T-cell (primary cell): ENCODE measurements at regions not wholly inside any gene's neighbourhood (a gene's known extent, or its start where the extent isn't known, plus 50 kb on each side); places are given as distances from the start of the nearest gene placed in this dataset.

Experiments
- ATAC-seq, 4 experiments: fragments of 200-7000 bp in 3 of 4; fragments of 150-1000 bp in 1 of 4; cut with Tn5 transposase; replicated peaks in 1 of 4; 1 replicate in 3 of 4; 2 replicates in 1 of 4; pipeline ENCODE4 v1.10.0; 2021; ENCODE audit warnings: moderate library complexity in 3 of 4, mild to moderate bottlenecking in 2 of 4, moderate number of reproducible peaks in 1 of 4
- CTCF ChIA-PET, 2 donors: fragments of 300-600 bp; sonication (Branson Sonifier 250); formaldehyde crosslinking; loops; one replicate each; lab custom pipeline; 2022; ENCODE audit warnings: antibody characterized with exemption in 2 of 2; lab: Charles Lee
- POLR2A ChIA-PET, 2 donors: fragments of 300-600 bp; sonication (Branson Sonifier 250); formaldehyde crosslinking; loops; one replicate each; lab custom pipeline; 2022; ENCODE audit warnings: antibody characterized with exemption in 2 of 2; lab: Charles Lee
- DNase-seq, 35 experiments: peaks; one replicate each; pipeline versions ENCODE4 v3.0.0 to v3.0.0-alpha.2; 2013 to 2023
- H3K27ac ChIP-seq: one replicate; pipeline ENCODE4 v1.5.1; 2013; ENCODE audit warnings: low read length
- H3K27me3 ChIP-seq, 2 experiments: replicated peaks in 1 of 2; 1 replicate in 1 of 2; 2 replicates in 1 of 2; pipeline versions ENCODE4 v1.6.1 to v1.7.0; 2013; ENCODE audit warnings: low read length in 1 of 2, mixed read lengths in 1 of 2; ENCODE audit not compliant: control insufficient read depth in 2 of 2, insufficient read depth in 2 of 2; ENCODE audit errors: extremely low read depth in 1 of 2
- H3K36me3 ChIP-seq, 2 donors: 1 replicate in 1 of 2; 2 replicates in 1 of 2; pipeline versions ENCODE4 v1.6.1 to v1.7.0; 2013; ENCODE audit warnings: low read length in 1 of 2; ENCODE audit not compliant: control insufficient read depth in 2 of 2, insufficient read depth in 1 of 2; ENCODE audit errors: extremely low read depth in 1 of 2
- H3K4me1 ChIP-seq, 2 experiments: 1 replicate in 1 of 2; 2 replicates in 1 of 2; pipeline versions ENCODE4 v1.6.1 to v1.7.0; 2013; ENCODE audit warnings: low read length in 2 of 2, mixed read lengths in 1 of 2; ENCODE audit not compliant: insufficient read depth in 2 of 2, control insufficient read depth in 1 of 2; ENCODE audit errors: extremely low read depth in 1 of 2
- H3K4me3 ChIP-seq, 2 donors: 1 replicate in 1 of 2; 2 replicates in 1 of 2; pipeline versions ENCODE4 v1.5.1 to v1.7.0; 2013; ENCODE audit warnings: mild to moderate bottlenecking in 2 of 2, low read length in 1 of 2, moderate library complexity in 1 of 2; ENCODE audit not compliant: control insufficient read depth in 1 of 2; ENCODE audit errors: extremely low read depth in 1 of 2
- H3K9me3 ChIP-seq: 2 replicates; pipeline ENCODE4 v1.7.0; 2013
- H3K27ac Mint-ChIP-seq, 2 donors: one replicate each; pipeline ENCODE4 v1.8.0; 2020 to 2021; ENCODE audit warnings: mild to moderate bottlenecking in 2 of 2, mixed read lengths in 2 of 2
- H3K27me3 Mint-ChIP-seq, 2 donors: one replicate each; pipeline ENCODE4 v1.8.0; 2021 to 2022; ENCODE audit warnings: mixed read lengths in 2 of 2
- H3K36me3 Mint-ChIP-seq: one replicate; pipeline ENCODE4 v1.8.0; 2021; ENCODE audit warnings: mixed read lengths
- H3K4me1 Mint-ChIP-seq, 3 donors: one replicate each; pipeline ENCODE4 v1.8.0; 2020 to 2022; ENCODE audit warnings: mixed read lengths in 3 of 3, mild to moderate bottlenecking in 1 of 3
- H3K4me3 Mint-ChIP-seq, 3 donors: one replicate each; pipeline ENCODE4 v1.8.0; 2020 to 2022; ENCODE audit warnings: mild to moderate bottlenecking in 3 of 3, mixed read lengths in 3 of 3, moderate library complexity in 3 of 3
- H3K9me3 Mint-ChIP-seq, 3 donors: one replicate each; pipeline ENCODE4 v1.8.0; 2020 to 2022; ENCODE audit warnings: mixed read lengths in 3 of 3
- whole genome bisulfite sequencing: methylation state at CpG from one replicate; pipeline ENCODE4 v1.1.5; 2013; ENCODE audit warnings: missing lambda C conversion rate; ENCODE audit not compliant: insufficient coverage; 5-methylcytosine and 5-hydroxymethylcytosine counted together

DNA sequence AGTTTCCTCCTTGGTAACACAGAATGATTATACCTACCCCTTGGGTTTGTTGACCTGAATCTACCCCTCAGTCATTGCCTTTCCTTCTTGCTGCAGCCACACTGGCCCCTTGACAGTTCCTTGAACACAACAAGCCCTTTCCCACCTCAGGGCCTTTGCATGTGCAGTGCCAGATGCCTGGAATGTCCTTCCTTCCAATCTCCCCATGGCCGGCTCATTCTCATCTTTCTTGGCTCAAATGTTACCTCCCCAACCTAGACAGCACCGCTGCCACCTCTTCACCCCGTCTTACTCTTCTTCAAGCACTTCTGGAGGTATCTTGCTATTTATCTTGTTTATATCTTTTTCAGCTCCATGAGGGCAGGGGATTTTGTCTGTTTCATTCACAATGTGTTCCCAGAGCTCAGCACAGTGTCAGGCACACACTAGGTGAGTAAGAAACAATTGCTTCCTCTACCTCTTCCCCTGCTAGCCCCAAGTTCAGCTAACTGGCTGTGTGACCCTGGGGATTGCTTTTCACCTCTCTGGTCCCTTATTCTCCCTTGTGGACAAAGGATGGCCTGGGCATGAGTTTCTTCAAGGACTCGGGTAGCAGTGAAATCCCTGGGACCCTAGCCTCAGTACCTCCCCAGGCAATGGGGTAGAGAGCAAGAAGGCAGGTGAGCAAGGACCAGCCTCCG lies 121.5 kb downstream of the CEBPB start:
- Histone ChIP-seq H3K36me3 (no peaks in the 10 kb centered on the region), H3K4me1 (no peaks in the 10 kb centered on the region), H3K27ac (no peak overlapping the region), H3K4me3 (no peak overlapping the region), H3K27me3 (peaks cover 0 to 19% of the 10 kb centered on the region in 2 experiments), H3K9me3 (no peaks in the 10 kb centered on the region)
- Mint-ChIP-seq H3K9me3 (no peaks in the 10 kb centered on the region), H3K4me1 (no peaks in the 10 kb centered on the region), H3K4me3 (no peak overlapping the region), H3K36me3 (no peaks in the 10 kb centered on the region), H3K27me3 (peaks cover 6 to 7% of the 10 kb centered on the region in 2 donors), H3K27ac (no peak overlapping the region)
- ChIA-PET POLR2A (no interaction called here), CTCF (no interaction called here)
- no peak for DNase-seq
- ATAC-seq = no peak
- 75% methylated on average over 2 of the region's 5 CpGs for WGBS

- Mint-ChIP-seq H3K4me3 (no peak overlapping the region), H3K27me3 (peaks cover 7 to 10% of the 10 kb centered on the region in 2 donors), H3K4me1 (no peaks in the 10 kb centered on the region), H3K27ac (no peak overlapping the region), H3K9me3 (no peaks in the 10 kb centered on the region), H3K36me3 (no peaks in the 10 kb centered on the region)
- Histone ChIP-seq H3K4me3 (no peak overlapping the region), H3K27ac (no peak overlapping the region), H3K4me1 (no peaks in the 10 kb centered on the region), H3K9me3 (no peaks in the 10 kb centered on the region), H3K27me3 (peaks cover 0 to 24% of the 10 kb centered on the region in 2 experiments), H3K36me3 (no peaks in the 10 kb centered on the region)
- DNase-seq (no peak), ATAC-seq (no peak)
- ChIA-PET POLR2A (no interaction called here), CTCF (no interaction called here)
- 77% methylated on average over 8 of the region's 16 CpGs for WGBS
These were observed 122.3 kb downstream of the CEBPB start for GRCh38 chr20:50312682-50313521.

GRCh38 chr20:50313522-50313820 lies 122.8 kb downstream of the CEBPB start:
- ChIA-PET POLR2A (no interaction called here), CTCF (no interaction called here)
- Mint-ChIP-seq H3K4me3 (no peak overlapping the region), H3K36me3 (no peaks in the 10 kb centered on the region), H3K27me3 (peaks cover 7 to 11% of the 10 kb centered on the region in 2 donors), H3K4me1 (no peaks in the 10 kb centered on the region), H3K27ac (no peak overlapping the region), H3K9me3 (no peaks in the 10 kb centered on the region)
- Histone ChIP-seq H3K36me3 (no peaks in the 10 kb centered on the region), H3K27me3 (peaks cover 0 to 27% of the 10 kb centered on the region in 2 experiments), H3K27ac (no peak overlapping the region), H3K4me3 (no peak overlapping the region), H3K9me3 (no peaks in the 10 kb centered on the region), H3K4me1 (no peaks in the 10 kb centered on the region)
- WGBS = 100% methylated on average over 2 of the region's 2 CpGs
- no peak for ATAC-seq
- DNase-seq = no peak

DNA sequence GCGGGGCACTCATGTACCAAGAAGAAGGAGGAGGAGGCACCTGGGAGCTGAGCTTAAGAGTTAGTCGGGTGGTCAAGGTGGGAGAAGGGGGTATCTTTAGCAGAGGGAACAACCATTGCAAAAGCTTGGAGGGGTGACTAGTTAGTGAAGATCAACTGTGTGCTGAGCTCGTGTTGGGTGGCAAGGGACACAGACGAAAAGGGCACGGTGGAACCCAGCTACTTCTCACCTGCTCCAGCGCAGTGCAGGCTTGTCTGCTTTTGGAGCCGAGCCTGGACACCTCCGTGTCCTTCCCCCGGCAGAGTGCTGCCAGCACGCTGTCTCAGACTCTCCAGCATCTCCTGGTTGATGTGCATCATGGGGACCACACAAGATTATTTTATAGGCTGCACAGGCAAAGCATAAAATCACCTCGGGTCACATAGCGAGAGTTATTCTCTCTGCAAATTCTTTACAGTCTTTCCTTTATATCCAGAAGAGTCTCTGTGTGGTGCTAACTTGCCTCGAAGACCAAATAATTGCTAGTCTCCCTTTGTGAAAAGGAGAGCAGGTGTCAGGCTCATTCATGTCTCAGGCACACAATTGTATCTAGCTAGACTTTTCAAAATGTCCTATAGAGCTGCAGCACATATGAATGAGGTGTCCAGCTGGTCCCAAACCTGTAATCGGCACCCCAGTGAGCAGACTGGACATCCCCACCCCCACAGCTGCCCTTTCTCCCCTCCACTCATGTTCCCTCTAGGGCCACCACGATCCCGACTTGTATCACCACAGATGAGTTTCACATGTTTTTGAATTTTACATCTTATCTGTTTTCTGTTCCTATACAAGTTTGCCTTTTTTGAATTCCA lies 123.4 kb downstream of the CEBPB start:
- 92% methylated on average over 11 of the region's 16 CpGs for WGBS
- no peak overlapping the region for H3K27ac ChIP-seq
- Mint-ChIP-seq H3K4me1 (no peaks in the 10 kb centered on the region), H3K9me3 (no peaks in the 10 kb centered on the region), H3K27me3 (peaks cover 7 to 13% of the 10 kb centered on the region in 2 donors), H3K4me3 (no peak overlapping the region), H3K27ac (no peak overlapping the region), H3K36me3 (no peaks in the 10 kb centered on the region)
- H3K36me3 ChIP-seq = no peaks in the 10 kb centered on the region
- POLR2A ChIA-PET = no interaction called here
- H3K9me3 ChIP-seq = no peaks in the 10 kb centered on the region
- peaks cover 0 to 27% of the 10 kb centered on the region in 2 experiments for H3K27me3 ChIP-seq
- ATAC-seq = no peak
- no peak overlapping the region for H3K4me3 ChIP-seq
- DNase-seq = no peak
- H3K4me1 ChIP-seq = no peaks in the 10 kb centered on the region
- CTCF ChIA-PET = no interaction called here

DNA sequence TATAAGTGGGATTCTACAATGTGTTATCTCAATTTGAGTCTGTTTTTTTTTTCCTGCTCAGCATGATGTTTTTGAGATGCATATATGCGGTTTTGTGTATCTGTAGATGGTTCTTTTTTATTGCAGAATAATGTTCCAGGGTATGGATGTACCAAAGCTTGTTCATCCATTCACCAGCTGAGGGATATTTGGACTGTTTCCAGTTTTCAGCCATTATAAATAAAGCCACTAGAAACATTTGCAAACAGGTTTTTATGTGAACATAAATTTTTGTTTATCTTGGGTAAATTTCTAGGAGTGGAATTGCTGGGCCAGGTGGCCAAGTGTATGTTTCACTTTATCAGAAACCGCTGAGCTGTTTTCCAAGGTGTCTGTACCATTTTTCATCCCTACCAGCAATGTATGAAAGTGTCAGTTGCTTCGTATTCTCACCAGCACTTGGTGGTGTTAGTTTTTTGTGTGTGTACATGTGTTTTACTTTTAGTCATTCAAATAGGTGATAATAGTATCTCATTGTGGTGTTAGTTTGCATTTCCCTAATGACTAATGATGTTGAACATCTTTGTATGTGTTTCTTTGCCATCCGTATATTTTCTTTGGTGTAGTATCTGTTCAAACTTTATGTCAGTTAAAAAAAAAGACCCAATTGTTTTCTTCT lies 124.2 kb downstream of the CEBPB start:
- H3K27me3 Mint-ChIP-seq = peaks cover 7 to 13% of the 10 kb centered on the region in 2 donors
- CTCF ChIA-PET = interaction anchor here in 1 of 2 donors (0.6 kb wide), 1 partner anchor 104 kb away, joined by 3 read pairs; no protein-coding TSS in a partner anchor

More for the DNA sequence above, 124.2 kb downstream of the CEBPB start:
- Histone ChIP-seq H3K4me3 (no peak overlapping the region), H3K36me3 (no peaks in the 10 kb centered on the region), H3K9me3 (no peaks in the 10 kb centered on the region), H3K27ac (no peak overlapping the region), H3K4me1 (no peaks in the 10 kb centered on the region), H3K27me3 (peaks cover 0 to 27% of the 10 kb centered on the region in 2 experiments)
- Mint-ChIP-seq H3K9me3 (no peaks in the 10 kb centered on the region), H3K27ac (no peak overlapping the region), H3K4me3 (no peak overlapping the region), H3K36me3 (no peaks in the 10 kb centered on the region), H3K4me1 (no peaks in the 10 kb centered on the region)
- DNase-seq (no peak), ATAC-seq (no peak)
- POLR2A ChIA-PET = no interaction called here
- WGBS = 40% methylated on average over 1 of the region's 4 CpGs
